SK-N-SH (cell line): ENCODE measurements at regions not wholly inside any gene's neighbourhood (a gene's known extent, or its start where the extent isn't known, plus 50 kb on each side); places are given as distances from the start of the nearest gene placed in this dataset.

Experiments used
- CTCF ChIA-PET: fragments of 300-600, 350-600 bp; formaldehyde crosslinking; extraction: SDS; loops from one replicate; lab custom pipeline; 2021; lab: Yijun Ruan, JAX
- POLR2A ChIA-PET: fragments of 350-600 bp; sonication (Branson Sonifier 250); formaldehyde crosslinking; extraction: SDS; loops from one replicate; lab custom pipeline; 2020; ENCODE audit warnings: antibody characterized with exemption, inconsistent platforms; lab: Yijun Ruan, JAX
- DNase-seq: peaks from one replicate; pipeline ENCODE4 v3.0.0; 2012
- H2AFZ ChIP-seq: fragments of 200-600 bp; sonication (generic); 2 replicates; pipeline ENCODE4 v1.8.1; 2016; ENCODE audit warnings: antibody characterized with exemption, mild to moderate bottlenecking, low read depth
- H3F3A ChIP-seq: fragments of 200-600 bp; sonication (generic); replicated peaks from 2 replicates; pipeline ENCODE3; 2016; ENCODE audit warnings: antibody characterized with exemption, mild to moderate bottlenecking; ENCODE audit not compliant: insufficient read depth
- H3K27ac ChIP-seq, 2 experiments: fragments of 200-500 bp in 1 of 2; fragments of 200-600 bp in 1 of 2; sonication (Bioruptor generic) in 1 of 2; sonication (generic), shearing (Covaris generic) in 1 of 2; 2 replicates each; pipeline versions ENCODE4 v1.5.1 to v1.6.1; 2014 to 2016; ENCODE audit warnings: low read depth in 2 of 2, inconsistent platforms in 1 of 2, low read length in 1 of 2, mild to moderate bottlenecking in 1 of 2, mixed read lengths in 1 of 2
- H3K27me3 ChIP-seq: fragments of 200-600 bp; sonication (generic), shearing (Covaris generic); 2 replicates; pipeline ENCODE4 v1.6.1; 2016; ENCODE audit warnings: mixed run types; ENCODE audit not compliant: insufficient read depth
- H3K36me3 ChIP-seq, 2 experiments: fragments of 200-500 bp in 1 of 2; fragments of 200-600 bp in 1 of 2; sonication (Bioruptor generic) in 1 of 2; sonication (generic) in 1 of 2; replicated peaks in 1 of 2; 2 replicates each; pipeline versions ENCODE3 to v1.5.1; 2014 to 2016; ENCODE audit warnings: low read length in 1 of 2, mild to moderate bottlenecking in 1 of 2; ENCODE audit not compliant: insufficient read depth in 2 of 2, control insufficient read depth in 1 of 2
- H3K4me1 ChIP-seq, 2 experiments: fragments of 200-500 bp in 1 of 2; fragments of 200-600 bp in 1 of 2; sonication (Bioruptor generic) in 1 of 2; sonication (generic), shearing (Covaris generic) in 1 of 2; 2 replicates each; pipeline versions ENCODE4 v1.5.1 to v1.6.1; 2014 to 2016; ENCODE audit warnings: low read depth in 1 of 2, low read length in 1 of 2, mixed run types in 1 of 2; ENCODE audit not compliant: insufficient read depth in 2 of 2, control insufficient read depth in 1 of 2
- H3K4me2 ChIP-seq: fragments of 200-600 bp; sonication (generic), shearing (Covaris generic); 2 replicates; pipeline ENCODE4 v1.6.1; 2017; ENCODE audit warnings: mixed run types
- H3K4me3 ChIP-seq, 2 experiments: fragments of 200-500 bp in 1 of 2; fragments of 200-600 bp in 1 of 2; sonication (Bioruptor generic) in 1 of 2; sonication (generic), shearing (Covaris generic) in 1 of 2; 2 replicates each; pipeline versions ENCODE4 v1.5.1 to v1.8.1; 2014 to 2016; ENCODE audit warnings: low read depth in 2 of 2, inconsistent platforms in 1 of 2, low read length in 1 of 2, mild to moderate bottlenecking in 1 of 2, mixed read lengths in 1 of 2, moderate library complexity in 1 of 2
- H3K79me2 ChIP-seq: fragments of 200-600 bp; sonication (generic); 2 replicates; pipeline ENCODE4 v1.8.1; 2017; ENCODE audit warnings: mild to moderate bottlenecking; ENCODE audit not compliant: insufficient read depth
- H3K9ac ChIP-seq: fragments of 200-600 bp; sonication (generic); 2 replicates; pipeline ENCODE4 v1.6.1; 2017; ENCODE audit warnings: mixed run types
- H3K9me2 ChIP-seq: fragments of 200-600 bp; sonication (generic); 2 replicates; pipeline ENCODE4 v1.6.1; 2017; ENCODE audit warnings: mixed run types
- H3K9me3 ChIP-seq: fragments of 200-600 bp; sonication (generic); 2 replicates; pipeline ENCODE4 v1.6.1; 2017; ENCODE audit warnings: mixed run types, mild to moderate bottlenecking, moderate library complexity
- H4K20me1 ChIP-seq: fragments of 200-600 bp; sonication (generic); 2 replicates; pipeline ENCODE4 v1.6.1; 2017; ENCODE audit warnings: mild to moderate bottlenecking, mixed run types; ENCODE audit not compliant: insufficient read depth
- CHD2 ChIP-seq: fragments of 150-350 bp; IDR thresholded peaks from 2 replicates; pipeline ENCODE4 v1.6.1; 2018; ENCODE audit warnings: low read length; ENCODE audit not compliant: partially characterized antibody
- ELF1 ChIP-seq: IDR thresholded peaks from 2 replicates; pipeline ENCODE4 v1.4.0; 2012
- EP300 ChIP-seq, 2 experiments: IDR thresholded peaks; 2 replicates each; pipeline versions ENCODE4 v1.4.0 to v1.6.1; 2012; ENCODE audit warnings: borderline replicate concordance in 1 of 2, low read depth in 1 of 2, low read length in 1 of 2
- EZH2phosphoT487 ChIP-seq: fragments of 200-600 bp; sonication (generic); IDR thresholded peaks from 2 replicates; pipeline ENCODE4 v1.6.1; 2017; ENCODE audit warnings: low read depth, mixed run types, mild to moderate bottlenecking, antibody characterized with exemption, moderate library complexity, borderline replicate concordance
- FOSL2 ChIP-seq: IDR thresholded peaks from 2 replicates; pipeline ENCODE4 v1.4.0; 2012; ENCODE audit warnings: low read depth, mild to moderate bottlenecking, moderate library complexity, borderline replicate concordance
- FOXJ3 ChIP-seq: sonication (generic); formaldehyde crosslinking; IDR thresholded peaks from 2 replicates; pipeline ENCODE4 v1.5.1; 2020; ENCODE audit warnings: mild to moderate bottlenecking, missing genetic modification reagents
- FOXM1 ChIP-seq: IDR thresholded peaks from 2 replicates; pipeline ENCODE4 v1.4.0; 2012; ENCODE audit warnings: low read depth, mild to moderate bottlenecking
- GABPA ChIP-seq: IDR thresholded peaks from 2 replicates; pipeline ENCODE4 v1.4.0; 2012; ENCODE audit warnings: low read depth, mild to moderate bottlenecking
- MEF2A ChIP-seq: IDR thresholded peaks from 2 replicates; pipeline ENCODE4 v1.4.0; 2012; ENCODE audit warnings: low read depth, borderline replicate concordance
- NFIC ChIP-seq: IDR thresholded peaks from 2 replicates; pipeline ENCODE4 v1.4.0; 2012; ENCODE audit warnings: borderline replicate concordance
- RAD21 ChIP-seq: IDR thresholded peaks from 2 replicates; pipeline ENCODE4 v1.6.1; 2012; ENCODE audit warnings: mild to moderate bottlenecking, low read length
- RFX5 ChIP-seq: IDR thresholded peaks from 2 replicates; pipeline ENCODE4 v1.6.1; 2012; ENCODE audit warnings: mild to moderate bottlenecking, improper control_type of control experiment, low read length
- SMC3 ChIP-seq: IDR thresholded peaks from 2 replicates; pipeline ENCODE4 v1.6.1; 2012; ENCODE audit warnings: low read depth, low read length, improper control_type of control experiment
- TEAD4 ChIP-seq: IDR thresholded peaks from 2 replicates; pipeline ENCODE4 v1.4.0; 2012; ENCODE audit warnings: mild to moderate bottlenecking, borderline replicate concordance; ENCODE audit not compliant: insufficient read depth
- YY1 ChIP-seq: IDR thresholded peaks from 2 replicates; pipeline ENCODE4 v1.4.0; 2012; ENCODE audit warnings: low read depth, mild to moderate bottlenecking
- WGBS: methylation state at CpG from one replicate; pipeline ENCODE4 v1.1.6; 2017; ENCODE audit warnings: low lambda C conversion rate; 5-methylcytosine and 5-hydroxymethylcytosine counted together
- TF ChIP-seq, protein P1 (sequence below): IDR thresholded peaks from 2 replicates; pipeline ENCODE4; 2012
- TF ChIP-seq, protein P2 (sequence below): IDR thresholded peaks from 2 replicates; pipeline ENCODE4 v1.6.1; 2012; ENCODE audit warnings: mild to moderate bottlenecking, low read depth, low read length, moderate library complexity
- TF ChIP-seq, protein P3 (sequence below): fragments of 150-350 bp; IDR thresholded peaks from 2 replicates; pipeline ENCODE4 v1.6.1; 2016; ENCODE audit warnings: mild to moderate bottlenecking, low read depth, low read length
- TF ChIP-seq, protein P4 (sequence below): IDR thresholded peaks from 2 replicates; pipeline ENCODE4 v1.4.0; 2012; ENCODE audit warnings: low read depth, borderline replicate concordance

DNA sequence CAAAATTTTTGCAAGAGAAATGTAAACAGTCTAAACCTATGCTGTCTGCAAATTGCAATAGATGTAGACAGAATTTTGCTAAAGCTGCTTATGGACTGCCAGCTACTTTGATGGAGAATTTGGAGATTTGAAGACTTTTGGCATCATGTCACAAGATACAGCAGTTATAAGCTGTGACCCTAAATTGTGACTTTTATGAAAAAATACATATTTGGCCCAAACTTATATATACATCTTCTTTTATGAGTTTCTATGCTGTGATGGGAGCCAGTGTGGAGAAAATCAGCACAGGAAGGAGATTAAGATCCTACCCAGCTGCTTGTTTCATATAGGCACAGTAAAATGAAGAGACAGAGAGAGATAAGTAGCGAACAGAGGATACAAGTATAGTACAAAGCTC, 1595.4 kb downstream of the PLA2G4A start:
- H3K4me1 ChIP-seq = peaks cover 0 to 6% of the 10 kb centered on the region in 2 experiments; a peak in 1 of 4 replicates
- no peaks in the 10 kb centered on the region for H3K9me3 ChIP-seq
- no peak overlapping the region for H3K27ac ChIP-seq
- TF ChIP-seq EP300 (IDR thresholded peaks at IDR 0.05; ENCODE audit: borderline replicate concordance in 1 of 2, low read depth in 1 of 2, low read length in 1 of 2) (no peak), EZH2phosphoT487 (no peak), SMC3 (no peak), TEAD4 (no peak), FOXM1 (no peak), NFIC (no peak), CHD2 (no peak), ELF1 (no peak), MEF2A (no peak), YY1 (no peak), RAD21 (no peak), FOXJ3 (CRISPR knock-in tag) (no peak), RFX5 (no peak), GABPA (no peak), FOSL2 (no peak)
- TF ChIP-seq, protein P1, sequence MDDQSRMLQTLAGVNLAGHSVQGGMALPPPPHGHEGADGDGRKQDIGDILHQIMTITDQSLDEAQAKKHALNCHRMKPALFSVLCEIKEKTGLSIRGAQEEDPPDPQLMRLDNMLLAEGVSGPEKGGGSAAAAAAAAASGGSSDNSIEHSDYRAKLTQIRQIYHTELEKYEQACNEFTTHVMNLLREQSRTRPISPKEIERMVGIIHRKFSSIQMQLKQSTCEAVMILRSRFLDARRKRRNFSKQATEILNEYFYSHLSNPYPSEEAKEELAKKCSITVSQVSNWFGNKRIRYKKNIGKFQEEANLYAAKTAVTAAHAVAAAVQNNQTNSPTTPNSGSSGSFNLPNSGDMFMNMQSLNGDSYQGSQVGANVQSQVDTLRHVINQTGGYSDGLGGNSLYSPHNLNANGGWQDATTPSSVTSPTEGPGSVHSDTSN = no peak
- TF ChIP-seq, protein P2, sequence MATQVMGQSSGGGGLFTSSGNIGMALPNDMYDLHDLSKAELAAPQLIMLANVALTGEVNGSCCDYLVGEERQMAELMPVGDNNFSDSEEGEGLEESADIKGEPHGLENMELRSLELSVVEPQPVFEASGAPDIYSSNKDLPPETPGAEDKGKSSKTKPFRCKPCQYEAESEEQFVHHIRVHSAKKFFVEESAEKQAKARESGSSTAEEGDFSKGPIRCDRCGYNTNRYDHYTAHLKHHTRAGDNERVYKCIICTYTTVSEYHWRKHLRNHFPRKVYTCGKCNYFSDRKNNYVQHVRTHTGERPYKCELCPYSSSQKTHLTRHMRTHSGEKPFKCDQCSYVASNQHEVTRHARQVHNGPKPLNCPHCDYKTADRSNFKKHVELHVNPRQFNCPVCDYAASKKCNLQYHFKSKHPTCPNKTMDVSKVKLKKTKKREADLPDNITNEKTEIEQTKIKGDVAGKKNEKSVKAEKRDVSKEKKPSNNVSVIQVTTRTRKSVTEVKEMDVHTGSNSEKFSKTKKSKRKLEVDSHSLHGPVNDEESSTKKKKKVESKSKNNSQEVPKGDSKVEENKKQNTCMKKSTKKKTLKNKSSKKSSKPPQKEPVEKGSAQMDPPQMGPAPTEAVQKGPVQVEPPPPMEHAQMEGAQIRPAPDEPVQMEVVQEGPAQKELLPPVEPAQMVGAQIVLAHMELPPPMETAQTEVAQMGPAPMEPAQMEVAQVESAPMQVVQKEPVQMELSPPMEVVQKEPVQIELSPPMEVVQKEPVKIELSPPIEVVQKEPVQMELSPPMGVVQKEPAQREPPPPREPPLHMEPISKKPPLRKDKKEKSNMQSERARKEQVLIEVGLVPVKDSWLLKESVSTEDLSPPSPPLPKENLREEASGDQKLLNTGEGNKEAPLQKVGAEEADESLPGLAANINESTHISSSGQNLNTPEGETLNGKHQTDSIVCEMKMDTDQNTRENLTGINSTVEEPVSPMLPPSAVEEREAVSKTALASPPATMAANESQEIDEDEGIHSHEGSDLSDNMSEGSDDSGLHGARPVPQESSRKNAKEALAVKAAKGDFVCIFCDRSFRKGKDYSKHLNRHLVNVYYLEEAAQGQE = no peak
- TF ChIP-seq, protein P3, sequence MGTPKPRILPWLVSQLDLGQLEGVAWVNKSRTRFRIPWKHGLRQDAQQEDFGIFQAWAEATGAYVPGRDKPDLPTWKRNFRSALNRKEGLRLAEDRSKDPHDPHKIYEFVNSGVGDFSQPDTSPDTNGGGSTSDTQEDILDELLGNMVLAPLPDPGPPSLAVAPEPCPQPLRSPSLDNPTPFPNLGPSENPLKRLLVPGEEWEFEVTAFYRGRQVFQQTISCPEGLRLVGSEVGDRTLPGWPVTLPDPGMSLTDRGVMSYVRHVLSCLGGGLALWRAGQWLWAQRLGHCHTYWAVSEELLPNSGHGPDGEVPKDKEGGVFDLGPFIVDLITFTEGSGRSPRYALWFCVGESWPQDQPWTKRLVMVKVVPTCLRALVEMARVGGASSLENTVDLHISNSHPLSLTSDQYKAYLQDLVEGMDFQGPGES = no peak
- TF ChIP-seq, protein P4, sequence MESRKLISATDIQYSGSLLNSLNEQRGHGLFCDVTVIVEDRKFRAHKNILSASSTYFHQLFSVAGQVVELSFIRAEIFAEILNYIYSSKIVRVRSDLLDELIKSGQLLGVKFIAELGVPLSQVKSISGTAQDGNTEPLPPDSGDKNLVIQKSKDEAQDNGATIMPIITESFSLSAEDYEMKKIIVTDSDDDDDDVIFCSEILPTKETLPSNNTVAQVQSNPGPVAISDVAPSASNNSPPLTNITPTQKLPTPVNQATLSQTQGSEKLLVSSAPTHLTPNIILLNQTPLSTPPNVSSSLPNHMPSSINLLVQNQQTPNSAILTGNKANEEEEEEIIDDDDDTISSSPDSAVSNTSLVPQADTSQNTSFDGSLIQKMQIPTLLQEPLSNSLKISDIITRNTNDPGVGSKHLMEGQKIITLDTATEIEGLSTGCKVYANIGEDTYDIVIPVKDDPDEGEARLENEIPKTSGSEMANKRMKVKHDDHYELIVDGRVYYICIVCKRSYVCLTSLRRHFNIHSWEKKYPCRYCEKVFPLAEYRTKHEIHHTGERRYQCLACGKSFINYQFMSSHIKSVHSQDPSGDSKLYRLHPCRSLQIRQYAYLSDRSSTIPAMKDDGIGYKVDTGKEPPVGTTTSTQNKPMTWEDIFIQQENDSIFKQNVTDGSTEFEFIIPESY = no peak
- no peak overlapping the region for H2AFZ ChIP-seq
- H3K4me2 ChIP-seq = no peak overlapping the region
- DNase-seq = no peak
- no peaks in the 10 kb centered on the region for H3K27me3 ChIP-seq
- 84% methylated on average over 1 of the region's 1 CpG for WGBS
- no peaks in the 10 kb centered on the region for H4K20me1 ChIP-seq
- H3K79me2 ChIP-seq = no peaks in the 10 kb centered on the region
- peaks cover 6% of the 10 kb centered on the region for H3F3A ChIP-seq
- ChIA-PET POLR2A (no interaction called here), CTCF (no interaction called here)
- no peaks in the 10 kb centered on the region for H3K36me3 ChIP-seq
- no peaks in the 10 kb centered on the region for H3K9me2 ChIP-seq
- H3K9ac ChIP-seq = no peak overlapping the region
- no peak overlapping the region for H3K4me3 ChIP-seq
